ENCODE measurements at regions not wholly inside any gene's neighbourhood (a gene's known extent, or its start where the extent isn't known, plus 50 kb on each side); places are given as distances from the start of the nearest gene placed in this dataset.

- TF ChIP-seq CTCF (IDR thresholded peaks at IDR 0.05; ENCODE audit: control insufficient read depth, insufficient read depth, low read depth, low read length, missing control alignments), result no peak
- H3K4me3 ChIP-seq (ENCODE audit: control insufficient read depth, low read depth, low read length), result no peak overlapping the region
- no peak for DNase-seq (ENCODE audit: low read depth)
These were observed 51.0 kb upstream of the L3MBTL3 start for GRCh38 chr6:129967427-129967826.

- no peak for TF ChIP-seq CTCF (IDR thresholded peaks at IDR 0.05; ENCODE audit: control insufficient read depth, insufficient read depth, low read depth, low read length, missing control alignments)
- DNase-seq (ENCODE audit: low read depth), result no peak
- no peak overlapping the region for H3K4me3 ChIP-seq (ENCODE audit: control insufficient read depth, low read depth, low read length)
These were observed 52.3 kb upstream of the L3MBTL3 start for GRCh38 chr6:129966125-129966524.

- H3K4me3 ChIP-seq (ENCODE audit: control insufficient read depth, low read depth, low read length), result no peak overlapping the region
- no peak for DNase-seq (ENCODE audit: low read depth)
- TF ChIP-seq CTCF (IDR thresholded peaks at IDR 0.05; ENCODE audit: control insufficient read depth, insufficient read depth, low read depth, low read length, missing control alignments), result no peak
These were observed 53.3 kb upstream of the L3MBTL3 start for GRCh38 chr6:129965096-129965495.

- TF ChIP-seq CTCF (IDR thresholded peaks at IDR 0.05; ENCODE audit: control insufficient read depth, insufficient read depth, low read depth, low read length, missing control alignments), result no peak
- DNase-seq (ENCODE audit: low read depth), result no peak
- no peak overlapping the region for H3K4me3 ChIP-seq (ENCODE audit: control insufficient read depth, low read depth, low read length)
These were observed 58.9 kb upstream of the L3MBTL3 start for GRCh38 chr6:129959358-129959930.

- no peak overlapping the region for H3K4me3 ChIP-seq (ENCODE audit: control insufficient read depth, low read depth, low read length)
- no peak for TF ChIP-seq CTCF (IDR thresholded peaks at IDR 0.05; ENCODE audit: control insufficient read depth, insufficient read depth, low read depth, low read length, missing control alignments)
- DNase-seq (ENCODE audit: low read depth), result no peak
These were observed 60.2 kb upstream of the L3MBTL3 start for GRCh38 chr6:129957941-129958898.

GRCh38 chr6:129955584-129955983 lies 62.8 kb upstream of the L3MBTL3 start:
- DNase-seq (ENCODE audit: low read depth), result no peak
- H3K4me3 ChIP-seq (ENCODE audit: control insufficient read depth, low read depth, low read length), result no peak overlapping the region
- no peak for TF ChIP-seq CTCF (IDR thresholded peaks at IDR 0.05; ENCODE audit: control insufficient read depth, insufficient read depth, low read depth, low read length, missing control alignments)
